ENCODE measurements at regions not wholly inside any gene's neighbourhood (a gene's known extent, or its start where the extent isn't known, plus 50 kb on each side); places are given as distances from the start of the nearest gene placed in this dataset.

- no peak for DNase-seq
- Histone ChIP-seq H4K20me1 (ENCODE audit: control insufficient read depth, insufficient read depth, insufficient read length) (no peaks in the 10 kb centered on the region), H3T11ph (ENCODE audit: low read length) (no peak overlapping the region), H3K9me3 (ENCODE audit: control insufficient read depth, low read depth, low read length) (no peaks in the 10 kb centered on the region), H4K91ac (ENCODE audit: insufficient read length, low read depth, low read length) (no peak overlapping the region), H4K8ac (replicated peaks; ENCODE audit: insufficient read length, low read depth, low read length) (no peak overlapping the region), H4K5ac (ENCODE audit: insufficient read length, low read depth, low read length) (no peak overlapping the region), H2AFZ (ENCODE audit: low read length) (no peak overlapping the region), H3K56ac (ENCODE audit: insufficient read length, low read depth, low read length) (no peak overlapping the region), H2BK20ac (ENCODE audit: low read depth, low read length, poor library complexity, severe bottlenecking) (no peak overlapping the region), H3K14ac (ENCODE audit: insufficient read depth, low read length) (no peak overlapping the region), H3K9ac (ENCODE audit: extremely low read depth, insufficient read length, low read length) (no peak overlapping the region), H2BK12ac (ENCODE audit: insufficient read length, low read depth, low read length) (no peak overlapping the region), H3K27ac (ENCODE audit: insufficient read length, low read depth, low read length) (no peak overlapping the region), H2BK15ac (ENCODE audit: low read depth, low read length) (no peak overlapping the region), H2AK5ac (ENCODE audit: insufficient read length, low read length) (no peak overlapping the region), H3K4me2 (ENCODE audit: insufficient read depth, insufficient read length, low read length) (no peak overlapping the region), H3K4me1 (ENCODE audit: insufficient read depth, low read length) (no peaks in the 10 kb centered on the region; the same call in 1 of the 2 replicates), H3K23me2 (ENCODE audit: insufficient read length, low read depth, low read length, poor library complexity, severe bottlenecking) (no peaks in the 10 kb centered on the region), H3K79me1 (ENCODE audit: insufficient read depth, low read depth, low read length, poor library complexity, severe bottlenecking) (no peaks in the 10 kb centered on the region), H3K4ac (ENCODE audit: low read depth, low read length) (no peak overlapping the region), H3K23ac (ENCODE audit: insufficient read length, low read depth, low read length) (no peak overlapping the region), H3K79me2 (ENCODE audit: insufficient read depth, low read length) (no peaks in the 10 kb centered on the region), H2BK5ac (ENCODE audit: insufficient read length, low read length) (no peak overlapping the region), H3K18ac (ENCODE audit: insufficient read length, low read depth, low read length) (no peak overlapping the region), H3K27me3 (ENCODE audit: insufficient read depth, low read length) (no peaks in the 10 kb centered on the region), H2BK120ac (ENCODE audit: low read depth, low read length, poor library complexity, severe bottlenecking) (no peak overlapping the region)
- H3K27ac Mint-ChIP-seq = no peak overlapping the region
- H3K4me1 Mint-ChIP-seq = peaks cover 10 to 14% of the 10 kb centered on the region in 2 experiments
- H3K27me3 Mint-ChIP-seq (ENCODE audit: low read depth) = no peaks in the 10 kb centered on the region
- no peaks in the 10 kb centered on the region for H3K36me3 Mint-ChIP-seq (ENCODE audit: insufficient read depth in 1 of 3, low read depth in 3 of 3)
- no CpG with 5 or more reads among the region's 5 CpGs for WGBS (ENCODE audit: extremely low coverage, insufficient read length, low lambda C conversion rate)
- H3K9me3 Mint-ChIP-seq = no peaks in the 10 kb centered on the region; a peak in 1 of 5 replicates
- TF ChIP-seq CTCF (conservative IDR thresholded peaks at IDR 0.05) = no peak
- no peak overlapping the region for H3K4me3 Mint-ChIP-seq
These were observed 55.1 kb upstream of the EML4 start for GRCh38 chr2:42114091-42114490.

Data from H9 (cell line).